OCI-LY7 (cell line): ENCODE measurements at regions not wholly inside any gene's neighbourhood (a gene's known extent, or its start where the extent isn't known, plus 50 kb on each side); places are given as distances from the start of the nearest gene placed in this dataset.

Experiments used
- CTCF ChIP-seq: fragments of 200-600 bp; sonication (generic); conservative IDR thresholded peaks from 2 replicates; pipeline ENCODE4 v1.5.1; 2014; ENCODE audit warnings: mild to moderate bottlenecking, antibody characterized with exemption, low read length, moderate library complexity, mixed read lengths
- EZH2phosphoT487 ChIP-seq: fragments of 200-600 bp; sonication (generic); IDR thresholded peaks from 2 replicates; pipeline ENCODE4 v1.6.1; 2018; ENCODE audit warnings: low read depth, borderline replicate concordance, mild to moderate bottlenecking, mixed run types, antibody characterized with exemption, low read length, moderate library complexity, mixed read lengths

DNA sequence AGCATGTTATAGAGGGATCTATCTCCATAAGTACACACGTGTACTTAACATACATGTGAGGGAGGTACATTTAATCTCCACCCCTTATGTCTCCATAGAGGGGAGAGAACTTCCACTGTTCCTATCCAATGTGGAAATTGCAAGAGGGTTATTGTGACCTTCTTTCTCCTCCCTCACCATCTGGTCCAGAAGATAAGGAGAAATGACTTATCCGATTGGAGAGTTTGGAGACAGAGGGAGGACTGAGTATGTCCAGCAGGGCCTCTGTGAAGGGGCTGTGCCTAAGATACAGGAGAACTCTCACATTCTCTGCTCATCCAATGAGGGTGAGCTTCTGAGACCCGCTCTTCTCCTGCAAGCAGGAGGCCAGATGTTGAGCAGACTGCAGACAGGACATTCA, 113.1 kb downstream of the QDPR start:
- no peak for TF ChIP-seq CTCF
- no peak for TF ChIP-seq EZH2phosphoT487
